ENCODE measurements at regions not wholly inside any gene's neighbourhood (a gene's known extent, or its start where the extent isn't known, plus 50 kb on each side); places are given as distances from the start of the nearest gene placed in this dataset.

GRCh38 chr19:31946491-31946890, 398.9 kb upstream of the ZNF507 start:
- H2AK9ac ChIP-seq (replicated peaks; ENCODE audit: low read depth, low read length, poor library complexity), result no peak overlapping the region
- H3K79me1 ChIP-seq (ENCODE audit: low read depth in 1 of 2, low read length in 2 of 2), result no peaks in the 10 kb centered on the region
- H4K91ac ChIP-seq (ENCODE audit: insufficient read depth, low read depth, low read length), result no peak overlapping the region
- H2BK15ac ChIP-seq (ENCODE audit: low read depth, low read length), result no peak overlapping the region
- ChIA-PET CTCF (no interaction called here), POLR2A (ENCODE audit: unreplicated experiment) (no interaction called here)
- no peak overlapping the region for H3K27ac ChIP-seq (ENCODE audit: insufficient read depth, low read length)
- dilution Hi-C loops (cut with HindIII; ENCODE audit: low sequenced_read_pairs, unreplicated experiment) (no loop called here), intact Hi-C loops (cut with micrococcal nuclease) (no loop called here), in situ Hi-C loops (cut with MboI; ENCODE audit: low sequenced_read_pairs) (no loop called here)
- no peak for TF ChIP-seq CEBPB (IDR thresholded peaks at IDR 0.05; ENCODE audit: low read depth, low read length)
- no peak for TF ChIP-seq RFX5 (IDR thresholded peaks at IDR 0.05; ENCODE audit: low read depth, low read length)
- no peak for TF ChIP-seq CTCF (conservative IDR thresholded peaks at IDR 0.05; ENCODE audit: low read depth, low read length)
- no peak for TF ChIP-seq BHLHE40 (IDR thresholded peaks at IDR 0.05; ENCODE audit: low read depth, low read length)
- no peak for TF ChIP-seq RAD21 (IDR thresholded peaks at IDR 0.05; ENCODE audit: low read length)
- H3K4me3 ChIP-seq (ENCODE audit: insufficient read depth, low read depth, low read length), result no peak overlapping the region
- ATAC-seq (ENCODE audit: low read depth), result no peak
- no peak overlapping the region for H2AK5ac ChIP-seq (ENCODE audit: low read depth, low read length)
- whole genome bisulfite sequencing, 2 experiments (ENCODE audit: extremely low coverage in 2 of 2, insufficient read length in 1 of 2), result no CpG with 5 or more reads among the region's 4 CpGs
- no peak overlapping the region for H4K5ac ChIP-seq (ENCODE audit: low read depth, low read length)
- no peaks in the 10 kb centered on the region for H4K20me1 ChIP-seq (ENCODE audit: insufficient read depth, low read length)
- H3K27me3 ChIP-seq (ENCODE audit: control insufficient read depth, insufficient read depth, low read length), result no peaks in the 10 kb centered on the region
- no peak overlapping the region for H3K4ac ChIP-seq (ENCODE audit: low read depth, low read length)
- H2BK5ac ChIP-seq (ENCODE audit: low read depth, low read length, poor library complexity, severe bottlenecking), result no peak overlapping the region
- H2BK20ac ChIP-seq (ENCODE audit: low read depth, low read length), result no peak overlapping the region
- no peaks in the 10 kb centered on the region for H3K4me1 ChIP-seq (ENCODE audit: control insufficient read depth, insufficient read depth, low read length)
- H2AFZ ChIP-seq (replicated peaks; ENCODE audit: low read length, poor library complexity), result no peak overlapping the region
- no peak overlapping the region for H3K23ac ChIP-seq (ENCODE audit: low read depth, low read length)
- no peak overlapping the region for H3K18ac ChIP-seq (ENCODE audit: low read depth, low read length)
- H2BK120ac ChIP-seq (ENCODE audit: low read depth, low read length), result no peak overlapping the region
- no TSS peak for BruUV-seq (replicated peaks)
- no peak for DNase-seq
- H3K9me3 ChIP-seq (ENCODE audit: control insufficient read depth, insufficient read depth, low read length), result peaks cover 14% of the 10 kb centered on the region
- no peak overlapping the region for H3K4me2 ChIP-seq (ENCODE audit: low read depth, low read length)
- H3K36me3 ChIP-seq (ENCODE audit: control insufficient read depth, insufficient read depth, low read length), result no peaks in the 10 kb centered on the region
- no peak overlapping the region for H4K8ac ChIP-seq (ENCODE audit: low read depth in 2 of 2, low read length in 2 of 2)
- H3K9me1 ChIP-seq (ENCODE audit: insufficient read depth, low read length), result no peaks in the 10 kb centered on the region
- H3K9ac ChIP-seq (ENCODE audit: low read depth, low read length), result no peak overlapping the region
- H3K14ac ChIP-seq (replicated peaks; ENCODE audit: low read depth, low read length), result no peak overlapping the region
- no peak overlapping the region for H3K56ac ChIP-seq (ENCODE audit: extremely low read depth, insufficient read depth, low read length)

Measured in IMR-90 (cell line).